Loucy (cell line): ENCODE measurements at regions not wholly inside any gene's neighbourhood (a gene's known extent, or its start where the extent isn't known, plus 50 kb on each side); places are given as distances from the start of the nearest gene placed in this dataset.

Source experiments
- EZH2phosphoT487 ChIP-seq: fragments of 200-600 bp; IDR thresholded peaks from 2 replicates; pipeline ENCODE4 v1.6.1; 2018; ENCODE audit warnings: antibody characterized with exemption, mild to moderate bottlenecking, moderate library complexity, borderline replicate concordance
- TF ChIP-seq, protein P1 (sequence below): fragments of 200-600 bp; sonication (generic); conservative IDR thresholded peaks from 2 replicates; pipeline ENCODE4 v1.5.1; 2014; ENCODE audit warnings: mild to moderate bottlenecking, antibody characterized with exemption, low read length

GRCh38 chr3:150169330-150169940 is 198.7 kb upstream of the PFN2 start:
- TF ChIP-seq, protein P1, sequence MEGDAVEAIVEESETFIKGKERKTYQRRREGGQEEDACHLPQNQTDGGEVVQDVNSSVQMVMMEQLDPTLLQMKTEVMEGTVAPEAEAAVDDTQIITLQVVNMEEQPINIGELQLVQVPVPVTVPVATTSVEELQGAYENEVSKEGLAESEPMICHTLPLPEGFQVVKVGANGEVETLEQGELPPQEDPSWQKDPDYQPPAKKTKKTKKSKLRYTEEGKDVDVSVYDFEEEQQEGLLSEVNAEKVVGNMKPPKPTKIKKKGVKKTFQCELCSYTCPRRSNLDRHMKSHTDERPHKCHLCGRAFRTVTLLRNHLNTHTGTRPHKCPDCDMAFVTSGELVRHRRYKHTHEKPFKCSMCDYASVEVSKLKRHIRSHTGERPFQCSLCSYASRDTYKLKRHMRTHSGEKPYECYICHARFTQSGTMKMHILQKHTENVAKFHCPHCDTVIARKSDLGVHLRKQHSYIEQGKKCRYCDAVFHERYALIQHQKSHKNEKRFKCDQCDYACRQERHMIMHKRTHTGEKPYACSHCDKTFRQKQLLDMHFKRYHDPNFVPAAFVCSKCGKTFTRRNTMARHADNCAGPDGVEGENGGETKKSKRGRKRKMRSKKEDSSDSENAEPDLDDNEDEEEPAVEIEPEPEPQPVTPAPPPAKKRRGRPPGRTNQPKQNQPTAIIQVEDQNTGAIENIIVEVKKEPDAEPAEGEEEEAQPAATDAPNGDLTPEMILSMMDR = no peak
- TF ChIP-seq EZH2phosphoT487 = no peak
